Thoracic aorta (tissue), 2 donors: ENCODE measurements at regions not wholly inside any gene's neighbourhood (a gene's known extent, or its start where the extent isn't known, plus 50 kb on each side); places are given as distances from the start of the nearest gene placed in this dataset.

Source experiments
- ATAC-seq: fragments of 150-250 bp; one replicate; pipeline ENCODE4 v1.8.0; 2017; ENCODE audit warnings: low read depth; ENCODE audit not compliant: insufficient number of reproducible peaks, low FRiP score
- DNase-seq: peaks from one replicate; pipeline ENCODE4 v3.0.0-alpha.2; 2020; ENCODE audit warnings: low spot score
- H3K27ac ChIP-seq, 2 donors: fragments of 200-600 bp; sonication (generic); 1 replicate in 1 of 2; 2 replicates in 1 of 2; pipeline ENCODE4 v1.5.1; 2016; ENCODE audit warnings: mild to moderate bottlenecking in 2 of 2, moderate library complexity in 2 of 2
- H3K27me3 ChIP-seq: fragments of 200-600 bp; sonication (generic); replicated peaks from 2 replicates; pipeline ENCODE4 v1.6.0; 2016; ENCODE audit warnings: mild to moderate bottlenecking; ENCODE audit not compliant: insufficient read depth
- H3K36me3 ChIP-seq: fragments of 200-600 bp; sonication (generic); one replicate; pipeline ENCODE4 v1.5.1; 2016
- H3K4me1 ChIP-seq, 2 donors: fragments of 200-600 bp; sonication (generic); 1 replicate in 1 of 2; 2 replicates in 1 of 2; pipeline versions ENCODE4 v1.5.1 to v1.6.0; 2016; ENCODE audit warnings: low read depth in 2 of 2, mild to moderate bottlenecking in 1 of 2; ENCODE audit not compliant: control insufficient read depth in 1 of 2
- H3K4me3 ChIP-seq: fragments of 200-600 bp; sonication (generic); 2 replicates; pipeline ENCODE4 v1.5.1; 2016; ENCODE audit warnings: mild to moderate bottlenecking
- H3K9me3 ChIP-seq: fragments of 200-600 bp; sonication (generic); 2 replicates; pipeline ENCODE4 v1.5.1; 2016
- CTCF ChIP-seq: fragments of 200-600 bp; sonication (generic); IDR thresholded peaks from one replicate; pipeline ENCODE4 v1.5.1; 2019; ENCODE audit warnings: antibody characterized with exemption

- no peak for DNase-seq
- Histone ChIP-seq H3K4me1 (no peaks in the 10 kb centered on the region), H3K27ac (no peak overlapping the region), H3K36me3 (no peaks in the 10 kb centered on the region), H3K27me3 (no peaks in the 10 kb centered on the region), H3K4me3 (no peak overlapping the region), H3K9me3 (no peaks in the 10 kb centered on the region)
- no peak for TF ChIP-seq CTCF
- ATAC-seq, result no peak
Observed at GRCh38 chr2:83862600-83862999, 596.5 kb downstream of the SUCLG1 start.

GRCh38 chr2:83860320-83860719 is 598.8 kb downstream of the SUCLG1 start:
- Histone ChIP-seq H3K36me3 (no peaks in the 10 kb centered on the region), H3K4me3 (no peak overlapping the region), H3K27me3 (no peaks in the 10 kb centered on the region), H3K4me1 (no peaks in the 10 kb centered on the region), H3K9me3 (no peaks in the 10 kb centered on the region), H3K27ac (no peak overlapping the region)
- ATAC-seq (no peak), DNase-seq (no peak)
- no peak for TF ChIP-seq CTCF

- no peak for ATAC-seq
- Histone ChIP-seq H3K9me3 (no peaks in the 10 kb centered on the region), H3K27me3 (no peaks in the 10 kb centered on the region), H3K4me3 (no peak overlapping the region), H3K27ac (no peak overlapping the region), H3K36me3 (no peaks in the 10 kb centered on the region), H3K4me1 (no peaks in the 10 kb centered on the region)
- TF ChIP-seq CTCF, result no peak
- DNase-seq, result no peak
Observed at GRCh38 chr2:83859553-83859952, 599.5 kb downstream of the SUCLG1 start.

GRCh38 chr2:83851066-83851465 is 608.0 kb downstream of the SUCLG1 start:
- ATAC-seq, result no peak
- no peaks in the 10 kb centered on the region for H3K27me3 ChIP-seq
- no peak for TF ChIP-seq CTCF
- H3K4me3 ChIP-seq, result no peak overlapping the region
- H3K27ac ChIP-seq, result no peak overlapping the region
- no peaks in the 10 kb centered on the region for H3K9me3 ChIP-seq
- no peaks in the 10 kb centered on the region for H3K36me3 ChIP-seq
- H3K4me1 ChIP-seq, result no peaks in the 10 kb centered on the region
- no peak for DNase-seq

- no peak overlapping the region for H3K27ac ChIP-seq
- TF ChIP-seq CTCF, result no peak
- H3K4me3 ChIP-seq, result no peak overlapping the region
- no peaks in the 10 kb centered on the region for H3K4me1 ChIP-seq
- no peaks in the 10 kb centered on the region for H3K36me3 ChIP-seq
- H3K9me3 ChIP-seq, result no peaks in the 10 kb centered on the region
- ATAC-seq, result no peak
- no peak for DNase-seq
- H3K27me3 ChIP-seq, result no peaks in the 10 kb centered on the region
Observed at GRCh38 chr2:83850071-83850725, 608.9 kb downstream of the SUCLG1 start.
